HG03439 (cell line): ENCODE measurements at regions not wholly inside any gene's neighbourhood (a gene's known extent, or its start where the extent isn't known, plus 50 kb on each side); places are given as distances from the start of the nearest gene placed in this dataset.

Source experiments
- ATAC-seq: cut with Tn5 transposase; IDR thresholded peaks from one replicate; pipeline ENCODE4 v1.9.1; 2021; ENCODE audit warnings: mild to moderate bottlenecking, moderate library complexity; ENCODE audit not compliant: unreplicated experiment

- ATAC-seq: no peak
These were observed 86.5 kb upstream of the OLFM3 start for GRCh38 chr1:102083192-102083591.

DNA sequence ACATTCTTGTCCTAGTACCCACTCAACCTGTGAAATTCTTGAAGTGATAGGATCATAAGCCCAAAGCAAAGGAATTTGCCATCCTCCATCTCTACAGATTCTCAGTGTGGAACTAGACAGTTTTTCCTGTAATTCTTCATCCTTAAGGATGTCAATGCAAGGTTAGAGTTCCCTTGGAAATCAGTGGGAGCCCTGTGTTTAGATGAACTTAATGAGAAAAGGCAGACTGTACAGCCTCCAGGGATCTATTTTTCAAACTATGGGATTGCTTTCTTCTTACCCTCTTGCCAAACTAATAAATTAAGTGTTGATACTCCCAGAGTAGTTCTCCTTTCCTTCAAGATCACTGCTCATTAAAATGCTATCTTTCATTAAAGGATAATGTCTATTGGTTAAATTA is 78.1 kb upstream of the OLFM3 start:
- no peak for ATAC-seq

- ATAC-seq: no peak
These were observed 74.7 kb upstream of the OLFM3 start for GRCh38 chr1:102071451-102071850.

- no peak for ATAC-seq
These were observed 53.8 kb upstream of the OLFM3 start for GRCh38 chr1:102050556-102050955.

DNA sequence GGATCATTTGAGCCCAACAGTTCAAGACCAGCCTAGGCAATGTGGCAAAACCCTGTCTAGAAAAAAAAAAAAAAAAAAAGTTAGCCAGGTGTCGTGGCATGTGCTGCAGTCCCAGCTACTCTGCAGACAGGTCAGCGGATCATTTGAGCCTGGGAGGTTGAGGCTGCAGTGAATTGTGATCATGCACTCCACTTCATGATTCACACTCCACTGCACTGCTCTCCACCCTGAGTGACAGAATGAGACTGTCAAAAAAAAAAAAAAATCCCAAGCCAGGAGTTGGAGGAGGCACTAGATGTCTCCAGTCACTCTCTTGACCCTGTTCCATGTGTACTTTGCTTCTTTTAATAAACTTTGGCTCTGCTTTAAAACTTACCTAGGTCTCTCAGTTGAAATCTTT is 51.0 kb upstream of the OLFM3 start:
- ATAC-seq: no peak
